Activated naive CD4-positive, alpha-beta T cell treated with anti-CD3 and anti-CD28 coated beads, Interleukin-2, amount 50 U/mL, for 72 hours (primary cell): ENCODE measurements at regions not wholly inside any gene's neighbourhood (a gene's known extent, or its start where the extent isn't known, plus 50 kb on each side); places are given as distances from the start of the nearest gene placed in this dataset.

ENCODE experiments used
- ATAC-seq, 2 donors: fragments of 150-1000 bp; cut with Tn5 transposase; 2 replicates each; pipeline ENCODE4 v1.10.0; 2021; ENCODE audit warnings: mild to moderate bottlenecking in 2 of 2, moderate library complexity in 2 of 2
- DNase-seq, 2 donors: peaks; one replicate each; pipeline ENCODE4 v3.0.0; 2021 to 2022; ENCODE audit warnings: low spot score in 2 of 2
- H3K27ac Mint-ChIP-seq, 2 donors: one replicate each; pipeline ENCODE4 v1.8.0; 2022; ENCODE audit warnings: mild to moderate bottlenecking in 2 of 2, mixed read lengths in 2 of 2
- H3K36me3 Mint-ChIP-seq, 2 donors: one replicate each; pipeline ENCODE4 v1.8.0; 2022; ENCODE audit warnings: mixed read lengths in 2 of 2
- H3K9me3 Mint-ChIP-seq, 2 donors: one replicate each; pipeline ENCODE4 v1.8.0; 2022; ENCODE audit warnings: mixed read lengths in 2 of 2

DNA sequence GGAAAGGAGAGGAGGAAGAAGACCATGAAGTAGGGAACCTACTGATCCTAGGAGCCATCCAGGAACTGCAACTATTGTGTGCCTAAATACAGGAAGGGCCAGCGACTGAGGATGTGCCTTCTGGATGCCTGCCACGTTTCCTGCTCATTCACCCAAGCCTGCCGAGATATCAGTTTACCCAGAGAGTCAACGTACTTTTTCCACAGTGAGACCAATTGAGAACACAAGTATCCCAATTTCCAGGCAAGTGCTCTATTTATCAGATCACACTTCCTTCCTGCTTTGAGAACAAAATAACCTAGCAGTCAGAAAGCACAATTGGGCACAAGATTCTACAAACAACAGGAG lies 122.4 kb downstream of the AKAP11 start:
- H3K27ac Mint-ChIP-seq = peak overlapping the region; percentile 98 to 99
- no peak for ATAC-seq
- H3K9me3 Mint-ChIP-seq = peaks cover 3 to 5% of the 10 kb centered on the region in 2 donors
- no peak for DNase-seq
- peaks cover 23 to 43% of the 10 kb centered on the region in 2 donors for H3K36me3 Mint-ChIP-seq

DNA sequence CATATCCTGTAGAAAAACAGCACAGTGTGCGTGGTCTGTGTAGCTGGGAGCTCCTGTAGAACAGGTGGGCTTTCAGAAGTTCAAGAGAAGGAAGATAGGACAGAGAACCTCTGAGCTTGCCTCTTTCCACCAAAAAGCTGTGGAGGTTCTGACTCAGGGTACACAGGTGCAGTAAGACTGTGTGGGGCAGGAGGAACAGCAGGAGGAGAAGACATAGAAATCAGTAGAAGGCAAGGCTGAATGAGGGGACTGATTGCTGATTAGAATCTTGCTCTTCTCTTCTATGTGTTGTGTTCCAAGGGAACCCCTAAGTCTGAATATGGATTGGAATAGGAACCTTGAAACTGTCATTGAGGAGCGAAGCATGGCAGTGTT lies 122.7 kb downstream of the AKAP11 start:
- Mint-ChIP-seq H3K36me3 (peaks cover 26 to 46% of the 10 kb centered on the region in 2 donors), H3K27ac (peak overlapping the region; percentile 98 to 99), H3K9me3 (peaks cover 6 to 7% of the 10 kb centered on the region in 2 donors)
- peak; percentile 13 to 53 for ATAC-seq
- DNase-seq = peak in 1 of 2 donors; percentile 38

DNA sequence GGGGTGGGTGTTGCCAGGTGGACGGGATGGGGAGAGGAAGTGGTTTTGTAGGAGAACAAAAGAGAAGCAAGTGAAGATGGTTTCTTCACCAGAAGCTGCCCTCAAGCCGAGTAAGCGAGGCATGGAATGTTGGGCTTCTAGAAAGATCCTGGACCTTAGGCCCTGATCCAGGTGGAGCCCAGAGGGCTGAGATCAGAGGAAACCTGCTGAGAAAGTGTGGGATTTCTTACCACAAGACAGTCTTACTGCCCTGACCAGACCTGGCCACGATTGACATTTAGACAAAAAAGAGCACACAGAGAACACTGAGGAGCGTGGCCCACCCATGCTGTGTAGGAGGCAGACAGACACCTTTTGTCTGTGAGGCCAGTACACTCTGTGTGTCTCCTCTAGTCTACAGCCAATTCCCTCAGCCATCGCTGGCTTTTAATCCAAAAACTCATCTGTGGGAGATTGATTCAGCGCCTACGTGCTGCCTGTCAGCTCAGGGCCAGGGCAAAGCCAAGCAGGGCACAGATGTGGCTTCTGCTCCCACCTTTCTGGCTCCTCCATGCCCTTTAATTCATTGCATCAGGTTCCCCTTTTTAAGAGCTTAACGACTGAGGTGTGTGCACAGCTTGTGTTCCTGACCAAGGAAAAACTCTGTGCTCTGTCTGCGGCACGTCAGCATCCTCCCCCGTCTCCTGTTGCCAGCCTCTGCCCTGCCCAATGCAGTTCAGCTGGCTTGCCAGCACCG lies 123.3 kb downstream of the AKAP11 start:
- H3K27ac Mint-ChIP-seq = peak overlapping the region; percentile 98 to 99
- peaks cover 28 to 49% of the 10 kb centered on the region in 2 donors for H3K36me3 Mint-ChIP-seq
- peak in 1 of 2 donors; percentile 19 for ATAC-seq
- DNase-seq = peak; percentile 36 to 57
- H3K9me3 Mint-ChIP-seq = peaks cover 6 to 13% of the 10 kb centered on the region in 2 donors

DNA sequence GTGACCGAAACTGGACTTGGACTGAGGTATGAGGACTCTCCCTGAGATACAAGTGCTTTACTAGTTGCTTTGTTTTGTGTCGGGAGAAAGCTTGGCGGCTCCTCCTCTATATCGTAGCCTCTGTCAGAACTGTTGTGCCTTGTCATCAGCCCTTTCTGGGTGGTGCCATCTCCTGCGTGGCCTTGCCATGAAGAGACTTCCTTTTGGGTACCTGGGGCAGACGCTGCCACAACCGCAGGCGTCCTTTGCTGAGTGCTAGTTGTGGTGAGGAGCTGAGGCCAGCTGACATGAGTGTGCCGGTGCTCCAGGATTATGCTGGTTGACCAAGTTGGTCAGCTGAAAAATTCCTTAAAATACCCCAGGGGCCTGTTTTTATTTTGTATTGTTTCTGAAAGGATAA lies 124.5 kb downstream of the AKAP11 start:
- Mint-ChIP-seq H3K9me3 (peaks cover 6 to 18% of the 10 kb centered on the region in 2 donors), H3K27ac (peak overlapping the region; percentile 98 to 99), H3K36me3 (peaks cover 31 to 49% of the 10 kb centered on the region in 2 donors)
- peak; percentile 47 to 79 for DNase-seq
- peak; percentile 29 to 59 for ATAC-seq

DNA sequence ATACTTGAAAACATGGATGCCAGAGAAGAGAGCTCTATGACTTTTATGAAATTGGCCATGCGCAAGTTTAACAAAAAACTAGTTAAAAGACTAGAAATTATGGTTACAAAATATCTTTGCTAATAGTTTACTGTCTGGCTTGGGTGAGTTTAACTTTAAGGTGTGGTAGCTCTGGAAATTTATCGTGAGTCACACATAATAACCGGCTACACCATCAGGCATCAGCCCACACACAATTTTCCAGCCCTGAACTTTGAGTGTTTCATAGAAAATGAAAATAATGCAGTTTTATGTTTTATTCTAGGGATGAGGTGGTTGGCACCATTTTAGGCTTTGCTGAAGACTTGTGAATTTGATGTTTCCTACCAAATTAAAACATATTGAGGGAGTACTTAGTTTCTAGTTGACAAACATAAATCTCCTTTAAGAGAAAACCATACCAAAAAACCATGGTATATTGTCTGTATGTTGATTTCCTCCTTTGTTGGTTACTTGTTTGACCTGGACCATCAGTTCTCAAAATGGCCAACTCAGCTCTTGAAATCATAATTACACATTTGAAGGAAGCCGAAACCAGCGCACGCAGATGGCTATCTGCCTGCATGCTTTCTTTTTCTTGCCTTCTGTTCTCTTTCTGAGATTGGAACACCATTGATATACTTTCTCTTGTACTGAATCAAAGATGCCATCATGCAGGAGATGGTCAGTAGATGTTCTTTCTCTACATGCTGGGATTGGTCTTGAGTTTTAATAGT lies 125.1 kb downstream of the AKAP11 start:
- H3K36me3 Mint-ChIP-seq = peaks cover 32 to 53% of the 10 kb centered on the region in 2 donors
- peaks cover 6 to 18% of the 10 kb centered on the region in 2 donors for H3K9me3 Mint-ChIP-seq
- DNase-seq (no peak), ATAC-seq (no peak)
- peak overlapping the region; percentile 98 to 99 for H3K27ac Mint-ChIP-seq

DNA sequence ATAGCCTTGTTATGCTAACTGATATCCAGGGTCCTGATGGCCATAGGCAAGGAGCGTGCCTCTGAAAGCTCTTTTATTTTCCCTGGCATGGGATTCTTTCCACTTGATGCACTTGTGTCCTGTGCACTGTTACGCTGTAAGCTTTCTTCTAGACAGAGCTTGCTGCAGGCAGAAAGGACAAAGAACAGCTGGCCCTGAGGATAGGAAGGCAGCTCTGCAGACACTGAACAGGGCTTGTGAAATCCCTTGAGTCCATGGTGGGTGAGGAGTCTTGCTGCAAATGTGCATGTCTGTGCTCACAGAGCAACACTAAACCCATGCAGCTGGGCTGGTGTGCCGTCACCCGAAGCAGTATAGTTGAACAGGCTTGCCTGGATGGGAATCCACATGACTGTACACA lies 126.6 kb downstream of the AKAP11 start:
- H3K36me3 Mint-ChIP-seq = peaks cover 30 to 43% of the 10 kb centered on the region in 2 donors
- no peak overlapping the region for H3K27ac Mint-ChIP-seq
- peaks cover 9 to 18% of the 10 kb centered on the region in 2 donors for H3K9me3 Mint-ChIP-seq
- no peak for ATAC-seq
- no peak for DNase-seq

DNA sequence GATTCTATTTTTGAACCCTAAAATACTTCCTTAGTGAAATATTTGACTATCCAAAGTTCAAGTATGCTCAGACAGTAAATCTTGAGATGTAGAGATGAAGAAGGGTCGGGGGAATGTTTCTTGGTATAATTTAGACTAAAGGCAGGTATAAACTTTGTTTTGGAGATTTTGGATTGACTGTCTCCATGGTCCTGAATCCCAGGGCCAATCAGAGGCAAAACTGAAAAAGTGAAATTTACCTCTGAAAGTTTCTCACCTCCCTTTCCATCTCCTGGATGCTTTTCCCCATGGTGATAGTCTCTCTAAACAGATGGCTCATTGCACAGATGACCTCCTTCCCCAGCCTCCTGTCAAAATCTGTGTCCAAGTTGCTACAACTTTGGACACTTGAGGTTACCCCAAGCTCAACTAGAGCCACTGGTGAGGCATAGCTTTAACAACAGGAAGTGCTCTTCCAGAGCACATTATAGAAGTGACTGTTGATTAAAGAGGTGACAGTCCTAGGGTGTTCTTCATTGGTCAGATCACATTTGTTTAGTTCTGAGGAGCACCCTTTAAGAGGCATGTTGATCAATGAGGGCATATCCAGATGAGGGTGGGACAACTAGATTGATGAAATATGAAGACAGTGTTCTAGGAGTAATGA lies 128.4 kb downstream of the AKAP11 start:
- Mint-ChIP-seq H3K9me3 (peaks cover 9 to 18% of the 10 kb centered on the region in 2 donors), H3K36me3 (peaks cover 20 to 35% of the 10 kb centered on the region in 2 donors), H3K27ac (no peak overlapping the region)
- ATAC-seq (no peak), DNase-seq (no peak)

DNA sequence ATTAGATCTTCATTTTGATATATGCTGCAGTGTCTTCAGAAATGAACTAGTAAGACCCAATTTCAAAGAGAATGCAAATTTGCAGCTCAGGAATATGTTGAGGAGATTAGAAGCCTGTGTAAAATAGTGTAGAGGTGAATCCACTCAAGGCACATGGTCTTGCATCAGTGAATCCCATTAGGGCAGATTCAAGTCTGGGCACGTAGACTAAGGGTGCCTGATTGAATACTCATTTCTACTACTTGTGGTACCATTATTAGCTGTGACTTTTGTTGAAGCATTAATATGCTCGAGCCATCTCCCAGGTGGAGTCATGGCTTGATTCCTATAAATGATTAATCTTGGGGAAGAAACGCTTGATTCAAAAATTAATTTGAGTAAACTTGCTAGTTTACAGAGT lies 129.4 kb downstream of the AKAP11 start:
- Mint-ChIP-seq H3K27ac (peak overlapping the region in 1 of 2 donors; percentile 24), H3K36me3 (peaks cover 20 to 35% of the 10 kb centered on the region in 2 donors), H3K9me3 (peaks cover 9 to 18% of the 10 kb centered on the region in 2 donors)
- ATAC-seq (no peak), DNase-seq (no peak)

DNA sequence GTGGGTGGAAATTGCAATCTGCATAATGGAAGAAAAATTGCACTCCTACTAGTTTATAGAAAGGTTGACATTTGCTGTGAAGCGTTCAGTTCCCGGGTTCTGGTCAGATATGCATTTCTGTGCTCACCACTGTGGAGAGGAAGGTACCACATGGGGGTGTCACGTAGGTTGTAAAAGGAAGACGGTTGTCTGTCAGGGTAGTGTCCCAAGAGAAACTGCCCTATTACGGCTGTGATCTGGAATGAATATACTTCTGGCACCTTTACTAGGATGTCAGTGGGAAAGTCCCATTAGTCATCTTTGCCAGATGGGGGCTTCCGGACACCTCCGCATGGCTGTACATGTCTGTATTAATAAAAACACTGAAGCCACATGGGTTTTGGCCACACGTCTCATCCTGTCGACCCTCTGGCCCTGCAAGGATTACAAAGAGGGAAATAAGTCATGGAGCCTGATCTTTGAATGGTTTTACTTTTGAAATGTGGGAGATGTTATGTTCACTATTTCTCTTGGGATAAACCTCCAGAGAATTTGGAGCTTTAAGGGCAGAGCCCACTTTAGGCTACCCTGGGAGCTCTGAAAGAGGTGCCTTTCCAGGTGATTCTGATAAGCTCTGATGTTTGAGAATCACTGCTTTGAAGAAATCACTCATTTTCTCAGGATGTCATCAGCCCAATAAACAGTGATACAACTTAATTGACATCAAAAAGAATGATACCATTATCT lies 133.9 kb downstream of the AKAP11 start:
- Mint-ChIP-seq H3K9me3 (peaks cover 0 to 8% of the 10 kb centered on the region in 2 donors), H3K27ac (peak overlapping the region; percentile 97), H3K36me3 (peaks cover 12 to 28% of the 10 kb centered on the region in 2 donors)
- DNase-seq = peak; percentile 28 to 72
- ATAC-seq = peak; percentile 87

DNA sequence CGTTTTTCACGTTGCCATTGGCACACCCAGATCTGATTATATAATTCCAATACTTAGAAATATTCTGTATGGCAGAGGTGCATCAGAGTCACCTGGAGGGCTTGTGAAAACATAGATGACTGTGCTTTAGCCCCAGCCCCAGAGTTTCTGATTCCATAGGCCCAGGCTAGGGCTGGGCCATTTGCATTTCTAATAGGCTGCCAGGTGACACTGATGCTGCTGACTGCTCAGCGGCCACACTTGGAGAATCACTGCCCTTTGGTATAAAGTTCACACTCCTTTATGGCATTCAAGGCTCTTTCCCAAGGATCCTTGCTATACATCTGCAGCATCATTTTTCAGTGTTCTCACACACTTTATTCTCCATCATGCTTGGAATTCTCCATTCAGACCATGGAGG lies 137.1 kb downstream of the AKAP11 start:
- Mint-ChIP-seq H3K9me3 (peaks cover 0 to 5% of the 10 kb centered on the region in 2 donors), H3K36me3 (peaks cover 6 to 19% of the 10 kb centered on the region in 2 donors), H3K27ac (no peak overlapping the region)
- no peak for ATAC-seq
- DNase-seq = no peak

DNA sequence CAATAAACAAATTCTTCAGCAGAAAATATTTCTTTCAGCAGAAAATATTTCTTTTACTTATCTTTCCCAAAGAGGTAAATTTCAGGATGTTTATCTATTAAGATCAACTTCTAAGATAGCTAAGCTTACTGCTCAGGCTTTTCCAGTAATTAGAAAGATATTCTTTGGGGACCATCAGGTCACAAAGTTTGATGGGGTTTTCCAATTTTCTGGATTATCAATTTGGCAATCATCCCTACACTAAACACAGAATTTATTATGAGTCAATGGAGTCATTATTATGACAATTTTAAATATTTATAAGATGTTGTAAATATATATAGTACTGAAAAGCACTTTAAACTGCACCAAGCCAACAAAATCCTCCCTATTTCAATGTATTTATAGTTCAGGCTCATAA lies 137.6 kb downstream of the AKAP11 start:
- Mint-ChIP-seq H3K27ac (no peak overlapping the region), H3K9me3 (peaks cover 0 to 5% of the 10 kb centered on the region in 2 donors), H3K36me3 (peaks cover 6 to 23% of the 10 kb centered on the region in 2 donors)
- DNase-seq = no peak
- ATAC-seq = no peak

DNA sequence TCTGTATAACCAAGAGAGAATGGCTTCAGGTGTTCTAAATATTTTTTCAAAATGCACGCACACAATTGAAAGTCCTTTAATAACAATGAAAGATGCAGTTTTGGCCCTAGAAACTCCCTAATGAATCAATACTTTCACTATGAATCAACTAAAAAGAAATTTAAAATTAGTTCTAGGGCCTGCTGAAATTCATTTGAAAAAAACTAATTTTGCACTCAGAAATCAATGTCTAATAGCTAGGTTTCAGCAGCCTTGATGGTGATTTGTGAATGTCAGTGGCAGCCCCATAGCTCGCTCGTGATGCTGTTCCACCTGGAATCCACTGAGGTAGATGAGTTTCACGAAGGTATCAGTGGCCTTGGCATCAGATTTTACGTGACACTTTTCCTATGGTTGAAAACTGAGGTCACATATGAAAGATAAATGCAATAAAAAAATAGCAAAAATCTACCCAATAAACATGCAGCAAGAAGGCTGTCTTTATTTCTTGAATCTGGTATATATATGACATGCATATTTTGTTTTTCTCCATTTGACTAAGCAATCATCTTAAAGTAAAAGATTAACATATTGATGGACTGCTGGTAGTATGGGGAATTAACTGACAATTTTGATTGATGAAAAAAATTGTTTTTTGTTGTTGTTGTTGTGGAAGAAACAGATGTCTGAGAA lies 141.0 kb downstream of the AKAP11 start:
- ATAC-seq (peak in 1 of 2 donors; percentile 14), DNase-seq (no peak)
- Mint-ChIP-seq H3K36me3 (peaks cover 5 to 20% of the 10 kb centered on the region in 2 donors), H3K27ac (no peak overlapping the region), H3K9me3 (peaks cover 0 to 3% of the 10 kb centered on the region in 2 donors)

DNA sequence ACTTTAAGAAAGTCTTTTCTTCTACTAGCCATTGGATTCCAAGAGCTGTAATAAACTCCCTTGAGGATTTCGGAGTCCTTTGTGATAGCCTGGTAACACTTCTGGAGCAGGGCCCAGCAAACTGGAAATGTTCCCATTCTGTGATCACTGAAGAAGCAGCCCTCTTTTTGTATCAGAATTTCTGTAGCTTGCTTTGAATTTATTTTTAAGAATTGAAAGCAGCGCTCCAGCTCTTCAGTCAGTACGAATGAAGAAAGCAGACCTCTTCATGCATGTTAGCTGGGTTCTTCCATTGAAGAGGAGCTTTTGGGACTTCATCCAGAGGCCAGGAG lies 141.5 kb downstream of the AKAP11 start:
- no peak overlapping the region for H3K27ac Mint-ChIP-seq
- ATAC-seq = no peak
- DNase-seq = no peak

DNA sequence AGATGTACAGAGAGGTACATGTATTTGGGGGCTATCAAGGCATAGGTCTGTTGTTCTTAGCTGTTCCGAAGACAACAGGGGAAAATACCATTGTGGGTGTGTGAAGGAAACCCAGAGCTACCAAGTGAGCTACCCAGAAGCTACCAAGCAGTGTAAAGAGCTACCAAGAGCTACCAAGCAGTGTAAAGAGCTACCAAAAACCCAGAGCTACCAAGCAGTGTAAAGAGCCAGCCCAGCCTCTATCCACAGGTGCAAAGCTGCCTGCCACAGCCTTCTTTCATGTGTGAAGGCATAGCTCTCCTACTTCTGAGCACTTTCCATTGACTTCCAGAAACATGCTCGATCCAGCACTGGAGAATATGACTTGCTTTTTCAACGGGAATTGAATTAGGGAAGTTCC lies 145.7 kb downstream of the AKAP11 start:
- no peak for ATAC-seq
- peaks cover under 1 to 32% of the 10 kb centered on the region in 2 donors for H3K36me3 Mint-ChIP-seq
- DNase-seq = no peak
- H3K27ac Mint-ChIP-seq = no peak overlapping the region
- H3K9me3 Mint-ChIP-seq = no peaks in the 10 kb centered on the region

More for the DNA sequence above, 141.5 kb downstream of the AKAP11 start:
- H3K9me3 Mint-ChIP-seq = no peaks in the 10 kb centered on the region
- H3K36me3 Mint-ChIP-seq = peaks cover 0 to 15% of the 10 kb centered on the region in 2 donors

DNA sequence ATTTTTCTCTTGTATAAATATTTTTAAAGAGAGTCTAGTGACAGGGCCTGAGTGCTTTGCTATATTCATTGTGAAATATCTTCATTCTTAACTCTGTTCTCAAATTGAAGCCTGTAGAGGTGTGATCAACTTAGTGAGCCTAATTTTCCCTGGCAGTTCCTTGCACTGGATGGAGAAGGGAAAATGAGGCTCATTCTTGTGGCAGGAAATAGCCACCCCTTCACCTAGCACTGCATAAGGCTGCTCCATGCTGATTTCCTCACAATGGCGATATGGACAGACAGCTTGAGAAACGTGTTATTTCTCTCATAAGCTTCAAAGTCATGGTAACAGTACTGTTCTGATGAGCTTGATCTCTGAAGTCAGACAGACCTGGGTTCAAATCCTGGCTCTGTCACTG lies 146.2 kb downstream of the AKAP11 start:
- ATAC-seq (peak in 1 of 2 donors; percentile 31), DNase-seq (no peak)
- peaks cover 6 to 37% of the 10 kb centered on the region in 2 donors for H3K36me3 Mint-ChIP-seq
- H3K27ac Mint-ChIP-seq = no peak overlapping the region
- H3K9me3 Mint-ChIP-seq = no peaks in the 10 kb centered on the region

DNA sequence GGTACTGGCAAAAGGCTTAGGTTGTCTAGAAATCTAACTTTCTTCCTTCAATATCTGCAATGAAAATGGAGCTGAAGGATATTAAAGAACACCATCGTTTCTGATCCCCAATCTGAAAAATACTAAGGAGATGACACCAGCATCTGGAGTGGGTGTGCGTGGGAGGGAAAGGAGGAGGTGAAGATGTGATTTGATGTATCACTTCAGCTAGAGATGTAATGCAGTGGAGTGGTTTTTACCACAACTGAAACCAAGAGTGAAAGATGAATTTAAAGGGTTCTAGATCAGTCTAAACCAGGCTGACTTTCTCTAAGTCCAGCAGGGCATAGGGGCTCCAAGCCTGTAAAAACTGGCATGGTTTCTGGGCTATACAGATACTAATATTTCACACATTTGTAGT lies 148.4 kb downstream of the AKAP11 start:
- H3K27ac Mint-ChIP-seq = no peak overlapping the region
- peaks cover 12 to 45% of the 10 kb centered on the region in 2 donors for H3K36me3 Mint-ChIP-seq
- peak in 1 of 2 donors; percentile 31 for DNase-seq
- peaks cover 4 to 5% of the 10 kb centered on the region in 2 donors for H3K9me3 Mint-ChIP-seq
- ATAC-seq = peak; percentile 88 to 92
